SU-DHL-6 (cell line): ENCODE measurements at regions not wholly inside any gene's neighbourhood (a gene's known extent, or its start where the extent isn't known, plus 50 kb on each side); places are given as distances from the start of the nearest gene placed in this dataset.

Experiments used
- H2AFZ ChIP-seq: fragments of 200-600 bp; sonication (generic); 2 replicates; pipeline ENCODE4 v1.6.1; 2014; ENCODE audit warnings: low read depth, mild to moderate bottlenecking, moderate library complexity, mixed read lengths, antibody characterized with exemption, low read length; ENCODE audit not compliant: severe bottlenecking
- H3F3A ChIP-seq: fragments of 200-600 bp; shearing (Covaris generic); 2 replicates; pipeline ENCODE4 v1.6.0; 2016; ENCODE audit warnings: antibody characterized with exemption, mild to moderate bottlenecking; ENCODE audit not compliant: insufficient read depth
- H3K27ac ChIP-seq: fragments of 200-600 bp; sonication (generic); 2 replicates; pipeline ENCODE4 v1.5.1; 2016; ENCODE audit warnings: low read depth, mild to moderate bottlenecking, low read length, moderate library complexity, mixed read lengths
- H3K27me3 ChIP-seq: fragments of 200-600 bp; sonication (generic), shearing (Covaris generic); 2 replicates; pipeline ENCODE4 v1.6.0; 2014; ENCODE audit warnings: mild to moderate bottlenecking, low read length
- H3K36me3 ChIP-seq: fragments of 200-600 bp; sonication (generic); 2 replicates; pipeline ENCODE4 v1.6.1; 2014; ENCODE audit warnings: mild to moderate bottlenecking, low read length, mixed read lengths
- H3K4me2 ChIP-seq: fragments of 300-600, 200-600 bp; shearing (Covaris generic), sonication (generic); 2 replicates; pipeline ENCODE4 v1.6.0; 2014; ENCODE audit warnings: low read length, low read depth, mild to moderate bottlenecking; ENCODE audit not compliant: poor library complexity, severe bottlenecking
- H3K4me3 ChIP-seq: fragments of 200-600 bp; sonication (generic); 2 replicates; pipeline ENCODE4 v1.5.1; 2014; ENCODE audit warnings: antibody characterized with exemption, low read length, mild to moderate bottlenecking, mixed read lengths; ENCODE audit not compliant: insufficient read depth, poor library complexity, severe bottlenecking
- H3K79me2 ChIP-seq: fragments of 200-600 bp; sonication (generic); 2 replicates; pipeline ENCODE4 v1.6.1; 2014; ENCODE audit warnings: mild to moderate bottlenecking, low read length, moderate library complexity; ENCODE audit not compliant: insufficient read depth
- H3K9ac ChIP-seq: fragments of 200-600 bp; sonication (generic); 2 replicates; pipeline ENCODE4 v1.7.0; 2014; ENCODE audit warnings: mild to moderate bottlenecking, low read length
- H3K9me2 ChIP-seq: fragments of 200-600 bp; sonication (generic); replicated peaks from 2 replicates; pipeline ENCODE4 v1.6.1; 2014; ENCODE audit warnings: low read length; ENCODE audit not compliant: insufficient read depth
- H3K9me3 ChIP-seq: fragments of 200-600 bp; sonication (generic); 2 replicates; pipeline ENCODE4 v1.6.1; 2014; ENCODE audit warnings: low read length, mixed read lengths; ENCODE audit not compliant: insufficient read depth
- H4K20me1 ChIP-seq: fragments of 200-600 bp; sonication (generic); 2 replicates; pipeline ENCODE4 v1.6.1; 2014; ENCODE audit warnings: low read depth, mild to moderate bottlenecking, antibody characterized with exemption, low read length, moderate library complexity, mixed read lengths
- CTCF ChIP-seq: fragments of 200-600 bp; sonication (generic); IDR thresholded peaks from one replicate; pipeline ENCODE4 v1.5.1; 2017; ENCODE audit warnings: antibody characterized with exemption, mild to moderate bottlenecking, low read length, moderate library complexity; ENCODE audit not compliant: insufficient read depth, poor library complexity, severe bottlenecking
- EZH2phosphoT487 ChIP-seq: fragments of 200-600 bp; sonication (generic), shearing (Covaris generic); conservative IDR thresholded peaks from 2 replicates; pipeline ENCODE4 v1.6.1; 2018; ENCODE audit warnings: mild to moderate bottlenecking, antibody characterized with exemption, low read length, moderate library complexity, mixed read lengths

GRCh38 chr17:14604591-14605266 lies 303.8 kb downstream of the HS3ST3B1 start:
- H3K4me2 ChIP-seq, result no peak overlapping the region
- no peak overlapping the region for H2AFZ ChIP-seq
- TF ChIP-seq EZH2phosphoT487 (no peak), CTCF (no peak)
- H3K27ac ChIP-seq, result no peak overlapping the region
- H3K36me3 ChIP-seq, result no peaks in the 10 kb centered on the region
- no peaks in the 10 kb centered on the region for H3K79me2 ChIP-seq
- H3K4me3 ChIP-seq, result no peak overlapping the region
- H3K27me3 ChIP-seq, result no peaks in the 10 kb centered on the region
- no peaks in the 10 kb centered on the region for H3K9me2 ChIP-seq
- H4K20me1 ChIP-seq, result no peaks in the 10 kb centered on the region
- H3K9ac ChIP-seq, result no peak overlapping the region
- no peaks in the 10 kb centered on the region for H3K9me3 ChIP-seq
- H3F3A ChIP-seq, result no peaks in the 10 kb centered on the region

DNA sequence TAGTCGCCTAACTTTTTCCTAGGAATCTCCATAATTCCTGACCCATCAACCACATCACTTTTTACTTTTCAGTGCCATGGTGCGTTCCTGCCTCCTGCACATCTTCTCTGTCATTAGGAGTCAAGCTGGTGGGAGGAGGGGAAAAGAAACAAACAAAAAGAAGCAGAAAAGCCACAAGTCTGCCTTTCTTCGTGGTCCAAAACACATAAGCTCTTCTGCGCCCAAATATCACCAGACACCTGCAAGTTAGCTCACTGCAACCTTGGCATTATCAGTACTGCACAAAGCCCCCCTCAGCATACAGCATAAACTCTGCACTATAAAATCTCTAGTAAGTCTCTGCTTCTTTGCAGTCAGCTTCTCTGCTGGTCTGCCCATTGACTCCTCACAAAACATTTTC lies 295.3 kb downstream of the HS3ST3B1 start:
- Histone ChIP-seq H3K9me2 (no peaks in the 10 kb centered on the region), H3K4me3 (no peak overlapping the region), H3K4me2 (no peak overlapping the region), H3K36me3 (no peaks in the 10 kb centered on the region), H2AFZ (no peak overlapping the region), H3K9ac (no peak overlapping the region), H3K27ac (no peak overlapping the region), H3K9me3 (no peaks in the 10 kb centered on the region; the same call in 1 of the 2 replicates), H3F3A (no peaks in the 10 kb centered on the region), H3K27me3 (no peaks in the 10 kb centered on the region), H4K20me1 (no peaks in the 10 kb centered on the region), H3K79me2 (no peaks in the 10 kb centered on the region)
- TF ChIP-seq CTCF, result no peak
- no peak for TF ChIP-seq EZH2phosphoT487

GRCh38 chr17:14595656-14596055 lies 294.8 kb downstream of the HS3ST3B1 start:
- no peaks in the 10 kb centered on the region for H4K20me1 ChIP-seq
- no peak overlapping the region for H3K4me2 ChIP-seq
- H3K9me3 ChIP-seq, result no peaks in the 10 kb centered on the region; the same call in 1 of the 2 replicates
- no peaks in the 10 kb centered on the region for H3K27me3 ChIP-seq
- no peak overlapping the region for H2AFZ ChIP-seq
- H3K79me2 ChIP-seq, result no peaks in the 10 kb centered on the region
- TF ChIP-seq CTCF (no peak), EZH2phosphoT487 (no peak)
- H3K9ac ChIP-seq, result no peak overlapping the region
- no peaks in the 10 kb centered on the region for H3F3A ChIP-seq
- H3K4me3 ChIP-seq, result no peak overlapping the region
- H3K9me2 ChIP-seq, result no peaks in the 10 kb centered on the region
- H3K36me3 ChIP-seq, result no peaks in the 10 kb centered on the region
- no peak overlapping the region for H3K27ac ChIP-seq
